CD4-positive, alpha-beta T cell treated with Interleukin-17A for 1 hour (primary cell): ENCODE measurements at regions not wholly inside any gene's neighbourhood (a gene's known extent, or its start where the extent isn't known, plus 50 kb on each side); places are given as distances from the start of the nearest gene placed in this dataset.
"Not testable (repeated sequence)": the region's sequence is repeated elsewhere in the genome, so short reads cannot be mapped to it uniquely, and the experiment has no call there.

Source experiments
- DNase-seq: peaks from one replicate; pipeline ENCODE4 v3.0.0-alpha.2; 2020

GRCh38 chr7:13631207-13632049 lies 358.0 kb downstream of the ETV1 start:
- not testable (repeated sequence) for DNase-seq

GRCh38 chr7:13633857-13634256 lies 355.6 kb downstream of the ETV1 start:
- no peak for DNase-seq

- DNase-seq, result no peak
These were observed 350.1 kb downstream of the ETV1 start for GRCh38 chr7:13639396-13639795.

- no peak for DNase-seq
These were observed 347.8 kb downstream of the ETV1 start for GRCh38 chr7:13641714-13642113.

- no peak for DNase-seq
These were observed 338.3 kb downstream of the ETV1 start for GRCh38 chr7:13651167-13651566.

- no peak for DNase-seq
These were observed 333.1 kb downstream of the ETV1 start for GRCh38 chr7:13656330-13656729.

GRCh38 chr7:13673290-13673689 lies 316.2 kb downstream of the ETV1 start:
- no peak for DNase-seq

GRCh38 chr7:13682626-13683025 lies 306.8 kb downstream of the ETV1 start:
- no peak for DNase-seq

GRCh38 chr7:13687500-13687899 lies 302.0 kb downstream of the ETV1 start:
- DNase-seq, result no peak

- no peak for DNase-seq
These were observed 296.9 kb downstream of the ETV1 start for GRCh38 chr7:13692548-13692947.

GRCh38 chr7:13702251-13702650 lies 287.2 kb downstream of the ETV1 start:
- no peak for DNase-seq

- no peak for DNase-seq
These were observed 280.8 kb downstream of the ETV1 start for GRCh38 chr7:13708670-13709069.

GRCh38 chr7:13713092-13713491 lies 276.4 kb downstream of the ETV1 start:
- DNase-seq, result no peak

GRCh38 chr7:13715534-13715933 lies 273.9 kb downstream of the ETV1 start:
- no peak for DNase-seq

- no peak for DNase-seq
These were observed 272.4 kb downstream of the ETV1 start for GRCh38 chr7:13717031-13717430.

GRCh38 chr7:13724191-13724976 lies 265.1 kb downstream of the ETV1 start:
- DNase-seq, result no peak

GRCh38 chr7:13724977-13725566 lies 264.4 kb downstream of the ETV1 start:
- no peak for DNase-seq

- no peak for DNase-seq
These were observed 263.9 kb downstream of the ETV1 start for GRCh38 chr7:13725591-13725990.

- DNase-seq, result no peak
These were observed 262.2 kb downstream of the ETV1 start for GRCh38 chr7:13727279-13727678.

GRCh38 chr7:13727751-13728150 lies 261.7 kb downstream of the ETV1 start:
- no peak for DNase-seq

GRCh38 chr7:13728430-13728829 lies 261.0 kb downstream of the ETV1 start:
- DNase-seq, result not testable (repeated sequence)

- no peak for DNase-seq
These were observed 257.8 kb downstream of the ETV1 start for GRCh38 chr7:13731643-13732042.

- no peak for DNase-seq
These were observed 251.9 kb downstream of the ETV1 start for GRCh38 chr7:13737563-13737962.

GRCh38 chr7:13742126-13742525 lies 247.3 kb downstream of the ETV1 start:
- no peak for DNase-seq
